ENCODE measurements at regions not wholly inside any gene's neighbourhood (a gene's known extent, or its start where the extent isn't known, plus 50 kb on each side); places are given as distances from the start of the nearest gene placed in this dataset.
"Not testable (repeated sequence)": the region's sequence is repeated elsewhere in the genome, so short reads cannot be mapped to it uniquely, and the experiment has no call there.

DNA sequence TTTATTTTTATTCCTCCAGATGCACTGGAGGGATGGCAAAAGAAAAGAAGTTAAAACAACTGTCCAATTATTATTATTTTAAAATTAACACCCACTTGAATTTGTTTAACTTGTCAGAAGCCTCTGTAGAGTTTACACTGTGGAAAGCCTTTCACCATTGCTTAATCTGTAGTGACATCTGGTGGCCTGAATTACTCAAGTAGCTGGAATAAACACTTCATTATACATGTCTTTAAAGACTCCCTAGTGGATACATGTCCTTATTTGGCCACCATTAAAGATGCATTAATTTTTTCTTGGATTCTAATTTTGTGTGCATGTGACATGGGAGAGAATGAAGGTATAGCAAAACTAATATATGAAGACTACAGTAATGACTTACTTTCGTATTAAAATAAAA is 1496.5 kb downstream of the FAM181B start:
- H3K27ac ChIP-seq (ENCODE audit: low read length): no peak overlapping the region
- CTCF ChIA-PET: interaction anchor here (0.7 kb wide), 1 partner anchor 1460 kb away, joined by 3 read pairs; no protein-coding TSS in a partner anchor
- H3K27me3 ChIP-seq (ENCODE audit: control insufficient read depth, insufficient read depth, low read length): no peaks in the 10 kb centered on the region
- DNase-seq (ENCODE audit: low read depth, low spot score): peak; percentile 46
- POLR2A ChIA-PET: no interaction called here
- TF ChIP-seq, protein P1, sequence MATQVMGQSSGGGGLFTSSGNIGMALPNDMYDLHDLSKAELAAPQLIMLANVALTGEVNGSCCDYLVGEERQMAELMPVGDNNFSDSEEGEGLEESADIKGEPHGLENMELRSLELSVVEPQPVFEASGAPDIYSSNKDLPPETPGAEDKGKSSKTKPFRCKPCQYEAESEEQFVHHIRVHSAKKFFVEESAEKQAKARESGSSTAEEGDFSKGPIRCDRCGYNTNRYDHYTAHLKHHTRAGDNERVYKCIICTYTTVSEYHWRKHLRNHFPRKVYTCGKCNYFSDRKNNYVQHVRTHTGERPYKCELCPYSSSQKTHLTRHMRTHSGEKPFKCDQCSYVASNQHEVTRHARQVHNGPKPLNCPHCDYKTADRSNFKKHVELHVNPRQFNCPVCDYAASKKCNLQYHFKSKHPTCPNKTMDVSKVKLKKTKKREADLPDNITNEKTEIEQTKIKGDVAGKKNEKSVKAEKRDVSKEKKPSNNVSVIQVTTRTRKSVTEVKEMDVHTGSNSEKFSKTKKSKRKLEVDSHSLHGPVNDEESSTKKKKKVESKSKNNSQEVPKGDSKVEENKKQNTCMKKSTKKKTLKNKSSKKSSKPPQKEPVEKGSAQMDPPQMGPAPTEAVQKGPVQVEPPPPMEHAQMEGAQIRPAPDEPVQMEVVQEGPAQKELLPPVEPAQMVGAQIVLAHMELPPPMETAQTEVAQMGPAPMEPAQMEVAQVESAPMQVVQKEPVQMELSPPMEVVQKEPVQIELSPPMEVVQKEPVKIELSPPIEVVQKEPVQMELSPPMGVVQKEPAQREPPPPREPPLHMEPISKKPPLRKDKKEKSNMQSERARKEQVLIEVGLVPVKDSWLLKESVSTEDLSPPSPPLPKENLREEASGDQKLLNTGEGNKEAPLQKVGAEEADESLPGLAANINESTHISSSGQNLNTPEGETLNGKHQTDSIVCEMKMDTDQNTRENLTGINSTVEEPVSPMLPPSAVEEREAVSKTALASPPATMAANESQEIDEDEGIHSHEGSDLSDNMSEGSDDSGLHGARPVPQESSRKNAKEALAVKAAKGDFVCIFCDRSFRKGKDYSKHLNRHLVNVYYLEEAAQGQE (IDR thresholded peaks at IDR 0.05; ENCODE audit: insufficient read depth in 1 of 2, low read depth in 2 of 2, low read length in 1 of 2): no peak
- TF ChIP-seq TCF7L2 (IDR thresholded peaks at IDR 0.05; ENCODE audit: low read depth, low read length): no peak
- TF ChIP-seq POLR2AphosphoS5 (IDR thresholded peaks at IDR 0.05; ENCODE audit: low read depth, low read length): no peak
- peak; percentile 65; the same call in 1 of the 2 replicates for TF ChIP-seq CTCF (IDR thresholded peaks at IDR 0.05)
- no peak for TF ChIP-seq SIN3A (IDR thresholded peaks at IDR 0.05; ENCODE audit: borderline replicate concordance, insufficient read depth, low read depth, low read length)
- peaks cover 3% of the 10 kb centered on the region; the same call in 1 of the 2 replicates for H3K4me1 ChIP-seq (ENCODE audit: control insufficient read depth, insufficient read depth, low read length)
- no peak overlapping the region for H3K4me3 ChIP-seq (ENCODE audit: low read depth in 2 of 2, low read length in 2 of 2)
- in situ Hi-C loops (cut with HindIII; ENCODE audit: low pct_unique_long_range_greater_than_20kb, low sequenced_read_pairs) (no loop called here), intact Hi-C loops (cut with micrococcal nuclease; ENCODE audit: unreplicated experiment) (loop anchor here (5.0 kb wide), 1 partner anchor 1530 kb away; no protein-coding TSS in a partner anchor)
- H3K36me3 ChIP-seq (ENCODE audit: control insufficient read depth, insufficient read depth, low read length): no peaks in the 10 kb centered on the region
- ATAC-seq: peak; percentile 95
- no peaks in the 10 kb centered on the region for H3K9me3 ChIP-seq (ENCODE audit: control insufficient read depth, insufficient read depth, low read depth, low read length)
- no TSS peak for BruUV-seq (replicated peaks)

DNA sequence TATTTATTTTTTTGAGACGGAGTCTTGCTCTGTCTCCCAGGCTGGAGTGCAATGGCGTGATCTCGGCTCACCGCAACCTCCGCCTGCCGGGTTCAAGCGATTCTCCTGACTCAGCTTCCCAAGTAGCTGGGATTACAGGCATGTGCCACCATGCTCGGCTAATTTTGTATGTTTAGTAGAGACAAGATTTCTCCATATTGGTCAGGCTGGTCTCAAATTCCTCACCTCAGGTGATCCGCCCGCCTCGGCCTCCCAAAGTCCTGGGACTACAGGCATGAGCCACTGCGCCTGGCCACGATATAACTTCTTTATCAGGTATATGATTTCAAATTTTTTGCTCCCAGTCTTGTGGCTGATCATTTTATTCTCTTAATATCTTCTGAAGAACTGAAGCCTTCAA is 1506.3 kb downstream of the FAM181B start:
- CTCF ChIA-PET; H3K4me1 ChIP-seq (ENCODE audit: control insufficient read depth, insufficient read depth, low read length); H3K27me3 ChIP-seq (ENCODE audit: control insufficient read depth, insufficient read depth, low read length); BruUV-seq (replicated peaks); POLR2A ChIA-PET; DNase-seq (ENCODE audit: low read depth, low spot score); intact Hi-C loops (cut with micrococcal nuclease; ENCODE audit: unreplicated experiment); H3K27ac ChIP-seq (ENCODE audit: low read length); H3K4me3 ChIP-seq (ENCODE audit: low read depth in 2 of 2, low read length in 2 of 2); in situ Hi-C loops (cut with HindIII; ENCODE audit: low pct_unique_long_range_greater_than_20kb, low sequenced_read_pairs); H3K36me3 ChIP-seq (ENCODE audit: control insufficient read depth, insufficient read depth, low read length); H3K9me3 ChIP-seq (ENCODE audit: control insufficient read depth, insufficient read depth, low read depth, low read length); ATAC-seq: not testable (repeated sequence)

GRCh38 chr11:81224396-81224795 is 1509.3 kb downstream of the FAM181B start:
- H3K4me1 ChIP-seq (ENCODE audit: control insufficient read depth, insufficient read depth, low read length): no peaks in the 10 kb centered on the region
- ChIA-PET CTCF (no interaction called here), POLR2A (no interaction called here)
- ATAC-seq (no peak), DNase-seq (ENCODE audit: low read depth, low spot score) (no peak)
- H3K9me3 ChIP-seq (ENCODE audit: control insufficient read depth, insufficient read depth, low read depth, low read length): no peaks in the 10 kb centered on the region
- in situ Hi-C loops (cut with HindIII; ENCODE audit: low pct_unique_long_range_greater_than_20kb, low sequenced_read_pairs) (no loop called here), intact Hi-C loops (cut with micrococcal nuclease; ENCODE audit: unreplicated experiment) (no loop called here)
- no peak overlapping the region for H3K4me3 ChIP-seq (ENCODE audit: low read depth in 2 of 2, low read length in 2 of 2)
- no peaks in the 10 kb centered on the region for H3K36me3 ChIP-seq (ENCODE audit: control insufficient read depth, insufficient read depth, low read length)
- BruUV-seq (replicated peaks): no TSS peak
- H3K27ac ChIP-seq (ENCODE audit: low read length): no peak overlapping the region
- H3K27me3 ChIP-seq (ENCODE audit: control insufficient read depth, insufficient read depth, low read length): no peaks in the 10 kb centered on the region
- TF ChIP-seq SIN3A (IDR thresholded peaks at IDR 0.05; ENCODE audit: borderline replicate concordance, insufficient read depth, low read depth, low read length) (no peak), POLR2AphosphoS5 (IDR thresholded peaks at IDR 0.05; ENCODE audit: low read depth, low read length) (no peak), TCF7L2 (IDR thresholded peaks at IDR 0.05; ENCODE audit: low read depth, low read length) (no peak), CTCF (IDR thresholded peaks at IDR 0.05) (no peak)
- TF ChIP-seq, protein P1 (IDR thresholded peaks at IDR 0.05; ENCODE audit: insufficient read depth in 1 of 2, low read depth in 2 of 2, low read length in 1 of 2): no peak

All from Panc1 (cell line).